NCI-H2171 treated with DMSO at 0.1 percent for 48 hours (cell line): ENCODE measurements at regions not wholly inside any gene's neighbourhood (a gene's known extent, or its start where the extent isn't known, plus 50 kb on each side); places are given as distances from the start of the nearest gene placed in this dataset.

Experiments
- DNase-seq: peaks from one replicate; lab custom pipeline; 2025; lab: John Stamatoyannopoulos, UW

DNA sequence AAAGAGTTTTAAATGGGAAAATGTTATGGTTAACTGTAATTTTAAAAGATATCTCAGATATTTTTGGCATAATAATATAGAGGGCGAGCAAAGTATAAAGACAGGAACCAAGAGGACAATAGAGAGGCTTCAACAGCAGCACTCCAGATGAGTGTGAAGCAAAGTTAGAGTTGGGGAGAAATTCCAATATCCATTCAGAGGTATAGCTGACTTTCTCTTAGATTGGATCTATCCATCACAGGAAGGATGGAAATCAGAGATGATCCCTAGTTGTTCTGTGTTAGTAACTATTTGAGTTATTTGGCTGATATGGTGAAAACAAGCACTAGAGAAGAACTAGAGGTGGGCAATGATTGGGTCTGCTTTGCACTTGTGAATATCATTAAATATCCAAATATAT is 786.0 kb upstream of the KLHL1 start:
- DNase-seq, result no peak

DNA sequence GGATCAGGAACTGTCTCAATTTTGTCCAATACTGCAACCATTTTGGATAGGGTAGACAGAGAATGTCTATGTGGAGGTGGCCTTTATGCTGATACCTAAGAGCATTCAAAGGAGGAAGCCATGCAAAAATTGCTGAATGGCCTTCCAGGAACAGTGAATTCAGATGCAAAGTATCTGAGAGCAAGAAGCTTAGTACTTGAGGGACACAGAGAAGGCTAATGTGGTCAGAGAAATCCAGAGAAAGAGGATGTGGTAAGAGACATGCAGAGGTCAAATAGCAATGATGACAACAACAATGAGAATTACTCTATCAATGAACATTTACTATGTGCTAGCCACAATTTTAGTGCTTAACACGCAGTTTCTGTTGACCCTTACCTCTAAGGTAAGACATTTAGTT is 785.6 kb upstream of the KLHL1 start:
- DNase-seq, result no peak

DNA sequence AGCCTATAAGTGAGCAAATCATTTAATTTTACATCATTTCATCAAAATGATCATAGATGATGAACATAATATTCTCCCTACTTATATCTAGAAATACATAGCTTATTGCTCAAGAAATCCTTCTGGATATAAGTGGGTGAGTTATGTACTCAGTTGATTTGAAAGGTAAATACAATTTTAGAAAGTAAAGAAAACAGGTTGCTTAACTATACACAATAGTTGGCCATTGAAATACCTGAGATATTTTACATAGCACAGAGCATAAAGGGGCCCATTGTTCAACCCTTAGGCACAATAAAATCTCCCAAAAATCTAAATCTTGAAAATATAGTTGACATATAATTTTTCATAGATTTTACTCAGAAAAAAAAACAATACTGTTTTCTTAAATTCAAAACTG is 782.0 kb upstream of the KLHL1 start:
- no peak for DNase-seq

DNA sequence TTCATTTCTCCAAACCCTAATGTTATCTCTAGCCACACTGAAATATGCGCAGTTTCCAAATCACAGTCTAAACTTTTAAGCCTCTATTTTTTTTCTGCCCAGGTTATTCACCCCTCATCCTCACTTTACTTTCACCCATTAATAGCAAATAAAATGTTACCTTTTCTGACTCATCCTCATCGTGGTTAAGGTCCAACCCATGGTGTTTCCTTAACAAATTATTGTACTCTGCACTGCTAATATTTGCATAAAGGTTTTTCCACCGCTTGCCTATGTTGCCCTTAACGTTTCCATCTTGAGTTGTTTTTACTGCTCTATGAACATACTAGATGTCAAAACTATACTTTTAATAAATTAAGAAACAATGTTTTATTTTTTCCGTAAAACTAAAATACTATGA is 780.9 kb upstream of the KLHL1 start:
- DNase-seq, result no peak

DNA sequence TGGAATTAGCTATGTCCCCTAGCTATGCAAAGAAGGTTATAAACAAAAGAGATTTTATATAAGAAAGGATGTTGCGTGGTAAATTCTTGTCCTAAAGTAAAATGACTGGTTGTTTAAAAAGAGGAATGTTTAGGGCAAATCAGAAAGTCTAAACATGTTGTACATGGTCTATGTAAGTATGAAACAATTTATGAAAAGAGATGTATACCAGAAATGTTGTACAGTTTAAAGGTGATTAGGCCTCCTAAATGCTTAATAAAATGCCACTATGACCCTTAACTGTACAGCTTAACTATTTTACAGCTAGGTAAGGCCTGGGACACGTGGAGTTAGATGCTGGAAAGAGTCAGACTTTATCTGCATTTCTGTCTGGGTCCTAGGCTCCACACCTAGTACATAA is 775.9 kb upstream of the KLHL1 start:
- no peak for DNase-seq

DNA sequence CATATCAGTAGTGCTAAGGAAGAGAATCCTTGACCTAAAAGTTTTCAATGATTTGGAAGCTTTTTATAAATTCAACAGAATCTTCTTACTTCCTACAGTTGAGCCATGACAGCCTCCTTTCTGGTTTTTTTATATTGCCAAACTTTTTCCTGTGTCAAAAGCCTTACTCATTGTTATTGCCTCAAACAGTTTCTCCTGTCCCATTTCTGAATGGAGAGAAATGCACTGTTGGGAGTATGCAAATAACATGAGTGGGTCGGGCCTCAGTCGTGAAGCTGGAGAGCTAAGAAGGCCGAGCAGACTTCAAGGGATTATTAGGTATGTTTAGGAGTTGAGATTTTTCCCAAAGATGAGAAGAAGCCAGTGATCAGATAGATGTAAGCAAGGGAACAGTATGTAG is 766.4 kb upstream of the KLHL1 start:
- DNase-seq, result no peak

DNA sequence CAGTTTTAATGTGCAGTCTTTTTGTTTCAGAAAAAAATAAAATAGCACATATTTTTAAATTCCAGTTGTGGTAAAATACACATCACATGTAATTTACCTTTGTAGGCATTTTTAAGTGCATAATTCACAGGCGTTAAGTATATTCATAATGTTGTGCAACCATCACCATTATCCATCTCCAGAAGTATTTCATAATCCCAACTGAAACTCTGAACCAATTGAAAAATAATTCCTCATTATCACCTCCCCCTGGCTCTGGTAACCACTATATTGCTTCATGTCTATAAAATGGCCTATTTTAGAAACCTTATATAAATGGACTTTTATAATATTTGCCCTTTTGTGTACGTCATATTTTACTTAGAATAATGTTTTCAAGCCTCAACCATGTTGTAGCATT is 756.5 kb upstream of the KLHL1 start:
- DNase-seq, result no peak

DNA sequence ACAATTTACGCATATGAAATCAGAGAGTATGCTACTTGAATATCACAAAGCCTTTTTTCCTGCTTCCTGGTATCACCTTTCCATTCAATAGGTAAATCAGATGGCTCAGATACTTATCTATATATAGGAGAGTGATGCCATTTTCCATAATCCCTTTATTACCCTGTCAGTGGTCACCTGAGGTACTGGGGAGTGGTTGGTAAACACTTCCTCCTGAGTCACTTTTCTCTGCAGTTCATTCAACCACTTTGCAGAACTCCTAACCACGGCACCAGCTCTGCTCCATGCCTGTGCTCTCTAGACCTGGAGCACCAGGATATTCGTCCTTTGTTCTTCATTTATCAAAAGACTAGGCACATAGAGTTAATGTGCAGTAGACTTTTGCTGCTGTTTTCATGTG is 748.5 kb upstream of the KLHL1 start:
- no peak for DNase-seq

DNA sequence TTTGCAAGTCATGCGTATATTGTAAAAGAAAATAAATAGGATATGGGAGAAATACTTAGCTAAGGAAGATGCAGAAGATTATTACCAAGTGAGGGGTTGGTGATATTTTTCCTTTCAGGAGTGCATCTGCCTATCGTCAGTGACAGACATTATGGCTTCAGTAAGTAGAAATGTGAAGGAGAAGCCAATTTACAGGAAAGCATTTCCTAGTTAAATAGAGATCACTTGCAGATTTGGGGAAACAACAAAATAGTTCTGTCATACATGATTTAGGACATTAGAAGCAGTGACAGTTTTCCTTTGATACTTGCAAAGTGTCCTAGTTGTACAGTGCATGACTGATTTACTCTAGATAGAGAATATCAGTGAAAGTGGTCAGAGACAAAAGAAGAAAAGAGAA is 747.8 kb upstream of the KLHL1 start:
- no peak for DNase-seq

DNA sequence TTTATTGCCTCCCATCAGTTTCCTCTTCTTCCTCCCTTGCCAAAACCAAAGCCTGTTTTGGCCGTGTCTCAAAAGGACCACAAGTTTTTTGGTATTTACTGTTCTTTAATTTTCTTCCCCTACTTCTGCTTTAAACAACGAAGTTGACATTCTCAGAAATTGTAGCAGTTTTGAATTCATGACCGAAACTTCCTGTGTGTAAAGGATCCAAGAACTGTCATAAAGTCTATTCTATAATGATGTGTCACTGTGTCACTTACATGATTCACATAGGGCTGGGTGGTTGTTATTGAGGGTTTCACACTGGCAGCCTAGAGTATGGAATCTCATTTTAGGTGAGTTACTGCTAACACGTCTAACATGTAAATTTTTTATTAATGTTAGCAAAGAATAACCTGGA is 741.0 kb upstream of the KLHL1 start:
- no peak for DNase-seq

DNA sequence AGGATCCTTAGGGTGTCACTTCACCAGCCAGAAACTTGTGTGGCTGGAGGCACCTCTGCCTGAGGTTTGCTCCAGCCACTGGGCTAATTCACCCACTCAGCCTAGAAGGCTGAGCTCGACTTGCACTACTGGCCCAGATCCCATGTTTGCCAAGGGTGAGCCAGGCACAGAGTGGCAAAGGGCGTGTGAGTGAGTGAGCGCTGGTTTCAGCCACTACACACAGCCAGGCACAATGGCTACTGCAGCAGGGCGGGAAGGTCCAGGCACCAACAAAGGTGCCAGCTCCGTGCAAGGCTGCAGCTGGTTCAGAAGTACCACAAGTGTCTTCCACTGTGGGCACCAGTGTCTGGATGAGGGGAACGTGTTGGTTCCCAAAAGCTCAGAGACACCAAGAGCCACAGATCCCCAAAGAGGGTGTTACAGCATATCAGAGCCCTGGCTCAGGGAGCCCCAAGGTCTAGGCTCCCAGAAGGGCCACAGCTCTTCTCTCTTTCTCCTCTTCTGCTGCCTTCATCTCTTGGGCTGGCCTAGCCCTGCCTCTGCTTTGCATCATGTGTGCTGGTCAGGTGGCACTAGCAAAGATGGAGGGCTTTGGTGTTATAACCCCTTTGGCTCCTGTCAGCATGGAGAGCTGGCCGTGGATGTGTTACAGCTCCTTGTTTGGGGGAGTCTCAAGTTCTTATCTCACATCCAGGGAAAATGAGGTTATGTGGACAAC is 736.3 kb upstream of the KLHL1 start:
- no peak for DNase-seq

DNA sequence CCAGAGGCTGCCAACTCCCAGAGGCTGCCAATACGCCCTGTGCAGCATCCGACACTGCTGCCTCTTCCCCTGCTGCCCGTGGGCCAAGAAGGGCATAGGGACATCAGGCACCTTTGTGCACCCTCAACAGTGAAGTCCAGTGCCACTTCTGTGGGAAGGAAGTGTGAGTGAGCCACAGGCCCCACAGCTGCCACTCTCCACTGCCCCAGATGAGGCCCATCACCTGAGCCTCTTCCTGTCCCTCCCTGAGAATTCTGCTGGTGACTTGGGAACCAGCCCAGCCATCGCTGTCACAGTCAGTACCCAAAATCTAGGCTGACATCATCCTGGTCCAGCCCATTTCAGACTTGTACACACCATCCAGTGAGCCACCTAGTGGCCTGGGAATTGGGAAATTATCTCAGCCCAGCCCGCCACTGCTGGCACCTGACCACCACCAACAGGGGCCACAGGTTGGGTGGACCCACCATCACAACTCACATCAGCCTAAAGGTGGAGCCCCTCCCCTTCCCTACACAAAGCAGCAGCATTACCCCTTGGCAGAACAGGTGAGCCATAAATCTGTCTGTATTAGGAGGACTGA is 733.9 kb upstream of the KLHL1 start:
- no peak for DNase-seq

DNA sequence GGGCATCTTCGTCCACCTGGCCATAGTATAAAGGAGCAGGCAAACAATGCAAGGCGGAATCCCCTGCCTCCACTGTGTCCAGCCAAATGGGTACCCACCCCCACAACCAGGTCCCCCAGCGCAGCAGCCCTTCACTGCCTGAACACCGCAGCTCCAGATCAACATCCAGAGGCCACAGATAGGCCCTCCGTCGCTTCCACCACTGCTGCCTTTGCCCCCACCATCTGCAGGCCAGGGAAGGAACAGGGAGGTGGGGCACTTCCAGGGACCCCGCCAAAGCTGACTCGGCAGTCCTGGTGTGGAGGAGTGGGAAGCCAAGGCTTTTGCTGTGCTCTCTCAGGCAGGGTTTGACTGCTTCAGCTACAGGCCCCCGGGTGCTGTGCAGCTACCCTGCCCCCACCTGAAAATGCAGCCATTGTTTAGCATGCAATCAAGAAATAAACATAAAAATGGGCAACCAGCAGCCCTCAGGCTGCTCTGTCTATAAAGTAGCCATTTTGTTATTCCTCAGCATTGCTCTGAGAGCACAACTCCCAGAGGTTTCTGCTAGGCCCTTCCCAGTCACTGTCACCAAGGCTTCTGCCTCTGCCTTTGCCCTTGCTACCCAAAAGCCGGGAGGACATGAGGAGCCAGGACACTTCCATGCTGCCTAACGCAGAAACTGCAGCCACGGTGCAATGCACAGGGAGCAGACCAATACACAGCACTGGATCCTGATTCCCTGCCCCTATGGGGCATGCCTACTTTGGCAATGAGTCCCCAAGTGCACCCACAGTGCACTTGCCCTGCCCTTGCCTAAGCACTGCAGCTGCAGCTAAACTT is 733.2 kb upstream of the KLHL1 start:
- no peak for DNase-seq

DNA sequence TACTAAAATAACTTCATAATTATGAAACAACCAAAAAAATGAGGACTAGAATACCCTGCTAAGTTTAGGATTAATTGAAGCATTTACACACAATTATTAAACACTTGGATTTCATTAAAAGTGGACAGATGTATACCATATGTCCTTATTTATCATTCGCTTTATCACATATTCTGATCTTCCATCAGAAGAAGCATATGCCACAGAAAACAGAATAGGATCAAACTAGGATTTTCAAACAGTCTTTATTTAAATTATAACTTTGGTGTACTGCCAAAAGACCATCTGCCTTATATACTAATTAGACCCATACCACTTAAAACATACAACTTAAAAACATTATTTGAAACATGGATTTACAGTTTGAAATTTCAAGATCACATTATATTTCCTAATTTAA is 727.1 kb upstream of the KLHL1 start:
- DNase-seq, result peak; percentile 92

DNA sequence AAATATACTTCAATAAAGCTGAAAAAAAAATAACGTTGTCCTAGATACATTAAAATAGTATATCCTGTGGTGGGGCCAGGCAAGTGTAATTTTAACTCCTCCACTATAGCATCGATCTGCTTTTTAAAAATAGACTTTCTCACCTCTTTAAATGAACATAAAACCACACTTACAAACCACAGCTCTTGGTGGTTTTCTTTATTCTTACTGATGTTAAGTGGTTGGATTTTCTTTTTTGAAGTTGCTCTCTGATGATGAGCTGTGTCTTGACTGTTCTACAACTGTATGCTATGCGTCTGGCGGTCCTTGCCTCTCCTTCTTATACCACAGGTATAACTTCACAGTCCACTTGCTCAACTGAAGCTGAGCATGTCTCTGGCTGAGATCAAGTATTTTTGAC is 721.5 kb upstream of the KLHL1 start:
- no peak for DNase-seq

DNA sequence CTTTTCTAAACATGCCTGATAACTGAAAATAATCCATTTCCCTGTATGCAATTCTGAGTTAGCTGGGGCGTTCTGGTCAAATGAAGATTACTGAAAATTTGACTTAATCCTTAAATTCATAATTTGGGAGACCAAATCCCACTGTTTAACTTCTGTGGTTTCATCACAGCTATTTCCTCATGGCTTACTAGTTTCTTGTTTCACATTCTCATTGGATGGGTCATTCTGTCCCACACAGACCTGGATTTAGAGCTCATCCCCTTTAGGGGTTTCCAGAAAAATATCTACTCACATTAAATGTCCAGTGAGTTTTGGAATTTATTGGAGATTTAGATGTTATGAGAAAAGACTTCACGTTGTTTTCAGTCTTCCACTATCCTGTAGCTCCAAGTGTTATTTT is 709.3 kb upstream of the KLHL1 start:
- DNase-seq, result no peak

DNA sequence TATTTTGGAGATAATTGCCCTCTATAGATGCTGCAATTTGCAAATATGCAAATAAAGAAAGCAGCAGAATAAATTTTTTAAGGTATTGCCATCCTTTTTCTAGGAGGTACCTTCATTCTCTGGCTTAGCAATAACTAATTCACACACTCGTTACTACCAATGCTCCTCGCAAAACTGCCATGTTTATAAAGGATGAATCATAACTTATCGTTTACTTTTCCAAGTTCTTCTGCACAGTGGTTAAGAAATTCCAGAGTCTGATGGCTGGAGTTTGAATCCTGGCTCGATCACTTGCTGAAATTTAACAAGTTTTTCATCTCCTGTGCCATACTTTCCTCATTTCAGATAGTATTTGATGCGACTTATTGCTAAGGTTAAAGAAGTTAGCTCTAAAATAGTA is 708.6 kb upstream of the KLHL1 start:
- DNase-seq, result no peak

DNA sequence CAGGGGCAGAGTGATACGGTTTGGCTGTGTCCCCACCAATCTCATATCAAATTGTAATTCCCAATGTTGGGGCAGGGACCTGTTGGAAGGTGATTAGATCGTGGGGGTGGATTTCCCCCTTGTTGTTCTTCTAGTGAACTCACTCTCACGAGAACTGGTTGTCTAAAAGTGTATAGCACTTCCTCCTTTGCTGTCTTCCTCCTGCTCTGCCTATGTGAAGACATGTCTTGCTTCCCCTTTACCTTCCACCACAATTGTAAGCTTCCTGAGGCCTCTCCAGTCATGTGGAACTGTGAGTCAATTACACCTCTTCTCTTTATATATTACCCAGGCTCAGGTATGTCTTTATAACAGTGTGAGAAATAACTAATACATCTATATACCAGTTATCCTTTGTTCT is 706.4 kb upstream of the KLHL1 start:
- DNase-seq, result no peak

DNA sequence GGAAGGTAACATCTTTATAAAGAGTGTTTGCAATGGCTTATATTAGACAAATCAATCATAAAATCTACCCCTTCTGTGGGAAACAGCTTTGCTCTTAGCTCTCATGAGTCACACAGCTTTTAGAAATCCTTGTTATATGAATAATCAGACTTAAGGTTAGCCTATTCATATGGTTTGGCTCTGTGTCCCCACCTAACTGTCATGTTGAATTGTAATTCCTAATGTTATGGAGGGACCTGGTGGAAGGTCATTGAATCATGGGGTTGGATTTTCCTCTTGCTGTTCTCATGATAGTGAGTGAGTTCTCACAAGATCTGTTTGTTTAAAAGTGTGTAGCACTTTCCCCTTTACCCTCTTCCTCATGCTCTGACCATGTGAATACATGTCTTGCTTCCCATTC is 704.2 kb upstream of the KLHL1 start:
- no peak for DNase-seq

DNA sequence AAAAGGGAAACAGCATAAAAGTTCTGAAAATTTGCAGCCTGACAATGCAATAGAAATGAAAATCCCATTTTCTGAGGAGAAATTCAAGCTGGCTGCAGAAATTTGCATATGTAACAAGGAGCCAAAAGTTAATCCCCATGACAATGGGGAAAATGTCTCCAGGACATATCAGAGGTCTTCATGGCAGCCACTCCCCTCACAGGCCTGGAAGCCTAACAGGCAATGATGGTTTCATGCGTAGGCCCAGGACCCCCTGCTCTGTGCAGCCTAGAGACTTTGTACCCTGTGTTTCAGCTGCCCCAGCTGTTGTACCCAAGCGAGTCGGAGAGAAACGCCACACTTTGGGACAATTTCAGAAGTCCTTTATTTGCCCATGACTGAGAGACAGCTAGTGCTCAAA is 701.3 kb upstream of the KLHL1 start:
- DNase-seq, result no peak

DNA sequence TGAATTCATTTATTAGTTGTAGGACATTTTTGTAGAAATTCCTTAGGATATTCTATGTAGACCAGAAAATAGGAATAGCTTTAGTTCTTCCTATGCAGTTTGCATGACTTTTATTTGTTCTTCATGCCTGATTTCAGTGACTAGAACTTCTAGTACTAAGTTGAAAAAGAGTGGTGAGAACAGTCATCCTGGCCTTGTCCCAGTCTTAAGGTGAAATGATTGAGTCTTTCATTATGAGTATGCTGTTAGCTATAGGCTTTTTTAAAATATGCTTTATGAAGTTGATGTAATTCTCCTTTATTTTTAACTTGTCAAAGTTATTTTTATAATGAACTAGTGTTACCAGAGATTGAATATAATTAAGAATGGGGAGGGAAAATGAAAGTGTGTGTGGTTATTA is 690.1 kb upstream of the KLHL1 start:
- no peak for DNase-seq

DNA sequence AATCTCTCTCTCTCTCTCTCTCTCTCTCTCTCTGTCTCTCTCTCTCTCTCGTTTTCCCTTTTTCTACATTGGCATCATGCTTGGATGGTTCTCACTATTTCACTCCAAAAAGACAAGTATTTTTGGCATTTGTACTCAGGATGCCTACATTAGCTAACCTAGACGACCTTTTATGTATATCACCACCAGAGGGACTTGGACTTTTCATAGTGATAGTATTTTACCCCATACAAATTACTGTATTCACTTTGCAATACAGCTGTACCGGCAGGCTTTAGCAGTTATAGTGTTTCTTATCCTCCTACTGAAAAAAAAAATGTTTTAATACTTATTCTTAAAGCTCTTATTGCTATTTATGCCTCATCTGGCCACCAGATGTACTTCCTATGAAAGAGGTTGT is 687.2 kb upstream of the KLHL1 start:
- DNase-seq, result no peak

DNA sequence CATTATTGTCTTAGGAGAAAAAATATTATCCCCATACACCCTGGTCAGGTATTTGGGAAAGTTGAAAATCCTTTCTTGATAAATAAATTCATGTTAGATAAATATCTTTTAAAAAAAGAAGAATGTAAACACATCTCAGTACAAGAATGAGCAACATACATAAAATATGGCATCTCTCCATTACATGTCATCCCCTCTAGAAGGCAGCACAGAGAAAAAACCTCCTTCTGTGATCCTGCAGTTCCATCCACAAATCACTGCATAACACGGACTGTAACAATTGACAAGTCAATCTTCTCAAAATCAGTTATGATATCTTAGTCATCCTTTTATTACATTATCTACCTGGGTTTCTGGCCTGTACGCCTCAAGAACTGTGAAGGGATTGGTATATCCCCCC is 683.9 kb upstream of the KLHL1 start:
- DNase-seq, result peak; percentile 14

DNA sequence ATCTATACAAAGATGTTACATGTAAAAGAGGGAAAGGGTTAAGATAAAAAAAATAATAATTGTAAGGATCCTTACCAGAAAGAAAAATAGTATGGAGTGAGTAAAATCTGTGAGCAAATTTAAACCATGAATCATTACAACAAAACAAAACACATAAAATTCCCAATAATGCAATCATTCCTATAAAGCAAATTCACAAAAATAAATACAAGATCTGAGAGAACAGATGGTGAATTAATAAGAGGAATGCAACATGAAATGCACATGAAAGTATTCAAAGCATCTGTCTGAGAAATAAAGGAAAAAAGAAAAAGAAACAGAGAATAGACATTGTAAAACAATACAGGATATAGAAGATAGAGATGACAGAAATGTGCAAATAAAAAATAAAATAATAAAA is 681.5 kb upstream of the KLHL1 start:
- no peak for DNase-seq
